ENCODE measurements at regions not wholly inside any gene's neighbourhood (a gene's known extent, or its start where the extent isn't known, plus 50 kb on each side); places are given as distances from the start of the nearest gene placed in this dataset.
A peak's percentile ranks its signal among the peaks of the same experiment; 100 is the strongest.
"Not testable (repeated sequence)": the region's sequence is repeated elsewhere in the genome, so short reads cannot be mapped to it uniquely, and the experiment has no call there.

- Histone ChIP-seq H3K4me3 (ENCODE audit: low read length) (no peak overlapping the region), H3K27me3 (ENCODE audit: control insufficient read depth, insufficient read depth, low read length) (no peaks in the 10 kb centered on the region), H3K36me3 (ENCODE audit: control insufficient read depth, insufficient read depth, low read length) (no peaks in the 10 kb centered on the region), H3K27ac (ENCODE audit: low read length) (no peak overlapping the region), H3K9me3 (replicated peaks; ENCODE audit: control insufficient read depth, low read depth, low read length) (no peaks in the 10 kb centered on the region), H3K4me1 (ENCODE audit: control insufficient read depth, insufficient read depth, low read length) (no peaks in the 10 kb centered on the region)
- WGBS (ENCODE audit: insufficient coverage), result no CpG with 5 or more reads among the region's 3 CpGs
- DNase-seq, result no peak
Measured at GRCh38 chr12:65670775-65671174, 153.5 kb upstream of the HMGA2 start.

GRCh38 chr12:65672441-65672840 lies 151.8 kb upstream of the HMGA2 start:
- Histone ChIP-seq H3K27me3 (ENCODE audit: control insufficient read depth, insufficient read depth, low read length) (no peaks in the 10 kb centered on the region), H3K27ac (ENCODE audit: low read length) (no peak overlapping the region), H3K4me1 (ENCODE audit: control insufficient read depth, insufficient read depth, low read length) (peaks cover 4% of the 10 kb centered on the region), H3K36me3 (ENCODE audit: control insufficient read depth, insufficient read depth, low read length) (no peaks in the 10 kb centered on the region), H3K9me3 (replicated peaks; ENCODE audit: control insufficient read depth, low read depth, low read length) (no peaks in the 10 kb centered on the region), H3K4me3 (ENCODE audit: low read length) (no peak overlapping the region)
- DNase-seq, result no peak
- WGBS (ENCODE audit: insufficient coverage), result 91% methylated on average over 4 of the region's 4 CpGs

- Histone ChIP-seq H3K27me3 (ENCODE audit: control insufficient read depth, insufficient read depth, low read length) (no peaks in the 10 kb centered on the region), H3K36me3 (ENCODE audit: control insufficient read depth, insufficient read depth, low read length) (no peaks in the 10 kb centered on the region), H3K9me3 (replicated peaks; ENCODE audit: control insufficient read depth, low read depth, low read length) (no peaks in the 10 kb centered on the region), H3K27ac (ENCODE audit: low read length) (no peak overlapping the region), H3K4me1 (ENCODE audit: control insufficient read depth, insufficient read depth, low read length) (peaks cover 4% of the 10 kb centered on the region), H3K4me3 (ENCODE audit: low read length) (no peak overlapping the region)
- DNase-seq, result peak; percentile 74
Measured at GRCh38 chr12:65673156-65673690, 151.1 kb upstream of the HMGA2 start.

GRCh38 chr12:65673732-65674131 lies 150.6 kb upstream of the HMGA2 start:
- Histone ChIP-seq H3K27ac (ENCODE audit: low read length) (no peak overlapping the region), H3K27me3 (ENCODE audit: control insufficient read depth, insufficient read depth, low read length) (no peaks in the 10 kb centered on the region), H3K9me3 (replicated peaks; ENCODE audit: control insufficient read depth, low read depth, low read length) (no peaks in the 10 kb centered on the region), H3K4me3 (ENCODE audit: low read length) (no peak overlapping the region), H3K4me1 (ENCODE audit: control insufficient read depth, insufficient read depth, low read length) (peaks cover 4% of the 10 kb centered on the region), H3K36me3 (ENCODE audit: control insufficient read depth, insufficient read depth, low read length) (no peaks in the 10 kb centered on the region)
- peak; percentile 24 for DNase-seq

- H3K36me3 ChIP-seq (ENCODE audit: control insufficient read depth, insufficient read depth, low read length), result no peaks in the 10 kb centered on the region
- no CpG with 5 or more reads among the region's 1 CpG for WGBS (ENCODE audit: insufficient coverage)
- H3K4me3 ChIP-seq (ENCODE audit: low read length), result no peak overlapping the region
- DNase-seq, result peak; percentile 67
- H3K9me3 ChIP-seq (replicated peaks; ENCODE audit: control insufficient read depth, low read depth, low read length), result no peaks in the 10 kb centered on the region
- no peaks in the 10 kb centered on the region for H3K27me3 ChIP-seq (ENCODE audit: control insufficient read depth, insufficient read depth, low read length)
- peak overlapping the region; percentile 32 for H3K27ac ChIP-seq (ENCODE audit: low read length)
- H3K4me1 ChIP-seq (ENCODE audit: control insufficient read depth, insufficient read depth, low read length), result peaks cover 4% of the 10 kb centered on the region
Measured at GRCh38 chr12:65675141-65675621, 149.1 kb upstream of the HMGA2 start.

GRCh38 chr12:65678172-65678571 lies 146.1 kb upstream of the HMGA2 start:
- not testable (repeated sequence) for H3K9me3 ChIP-seq (replicated peaks; ENCODE audit: control insufficient read depth, low read depth, low read length); H3K27ac ChIP-seq (ENCODE audit: low read length); H3K27me3 ChIP-seq (ENCODE audit: control insufficient read depth, insufficient read depth, low read length); H3K4me1 ChIP-seq (ENCODE audit: control insufficient read depth, insufficient read depth, low read length); DNase-seq; H3K4me3 ChIP-seq (ENCODE audit: low read length); H3K36me3 ChIP-seq (ENCODE audit: control insufficient read depth, insufficient read depth, low read length)
- WGBS (ENCODE audit: insufficient coverage), result 40% methylated on average over 1 of the region's 4 CpGs

GRCh38 chr12:65681226-65681625 lies 143.1 kb upstream of the HMGA2 start:
- Histone ChIP-seq H3K27ac (ENCODE audit: low read length) (no peak overlapping the region), H3K4me3 (ENCODE audit: low read length) (no peak overlapping the region), H3K9me3 (replicated peaks; ENCODE audit: control insufficient read depth, low read depth, low read length) (no peaks in the 10 kb centered on the region), H3K36me3 (ENCODE audit: control insufficient read depth, insufficient read depth, low read length) (no peaks in the 10 kb centered on the region), H3K27me3 (ENCODE audit: control insufficient read depth, insufficient read depth, low read length) (no peaks in the 10 kb centered on the region), H3K4me1 (ENCODE audit: control insufficient read depth, insufficient read depth, low read length) (peaks cover under 1% of the 10 kb centered on the region)
- no CpG with 5 or more reads among the region's 1 CpG for WGBS (ENCODE audit: insufficient coverage)
- no peak for DNase-seq

GRCh38 chr12:65682112-65682511 lies 142.2 kb upstream of the HMGA2 start:
- no peak overlapping the region for H3K4me3 ChIP-seq (ENCODE audit: low read length)
- H3K27ac ChIP-seq (ENCODE audit: low read length), result no peak overlapping the region
- H3K27me3 ChIP-seq (ENCODE audit: control insufficient read depth, insufficient read depth, low read length), result no peaks in the 10 kb centered on the region
- no peak for DNase-seq
- no peaks in the 10 kb centered on the region for H3K4me1 ChIP-seq (ENCODE audit: control insufficient read depth, insufficient read depth, low read length)
- H3K9me3 ChIP-seq (replicated peaks; ENCODE audit: control insufficient read depth, low read depth, low read length), result no peaks in the 10 kb centered on the region
- H3K36me3 ChIP-seq (ENCODE audit: control insufficient read depth, insufficient read depth, low read length), result no peaks in the 10 kb centered on the region
- no CpG with 5 or more reads among the region's 3 CpGs for WGBS (ENCODE audit: insufficient coverage)

- DNase-seq, result no peak
- Histone ChIP-seq H3K4me1 (ENCODE audit: control insufficient read depth, insufficient read depth, low read length) (no peaks in the 10 kb centered on the region), H3K4me3 (ENCODE audit: low read length) (no peak overlapping the region), H3K27ac (ENCODE audit: low read length) (no peak overlapping the region), H3K9me3 (replicated peaks; ENCODE audit: control insufficient read depth, low read depth, low read length) (no peaks in the 10 kb centered on the region), H3K27me3 (ENCODE audit: control insufficient read depth, insufficient read depth, low read length) (no peaks in the 10 kb centered on the region), H3K36me3 (ENCODE audit: control insufficient read depth, insufficient read depth, low read length) (no peaks in the 10 kb centered on the region)
- no CpG with 5 or more reads among the region's 2 CpGs for WGBS (ENCODE audit: insufficient coverage)
Measured at GRCh38 chr12:65684906-65685305, 139.4 kb upstream of the HMGA2 start.

GRCh38 chr12:65685514-65685913 lies 138.8 kb upstream of the HMGA2 start:
- no CpG with 5 or more reads among the region's 4 CpGs for WGBS (ENCODE audit: insufficient coverage)
- peak; percentile 16 for DNase-seq

GRCh38 chr12:65689508-65689907 lies 134.8 kb upstream of the HMGA2 start:
- Histone ChIP-seq H3K36me3 (ENCODE audit: control insufficient read depth, insufficient read depth, low read length) (no peaks in the 10 kb centered on the region), H3K27ac (ENCODE audit: low read length) (no peak overlapping the region), H3K9me3 (replicated peaks; ENCODE audit: control insufficient read depth, low read depth, low read length) (no peaks in the 10 kb centered on the region), H3K27me3 (ENCODE audit: control insufficient read depth, insufficient read depth, low read length) (no peaks in the 10 kb centered on the region), H3K4me1 (ENCODE audit: control insufficient read depth, insufficient read depth, low read length) (no peaks in the 10 kb centered on the region), H3K4me3 (ENCODE audit: low read length) (no peak overlapping the region)
- no peak for DNase-seq
- no CpG with 5 or more reads among the region's 2 CpGs for WGBS (ENCODE audit: insufficient coverage)

More at GRCh38 chr12:65685514-65685913, 138.8 kb upstream of the HMGA2 start:
- H3K27me3 ChIP-seq (ENCODE audit: control insufficient read depth, insufficient read depth, low read length), result no peaks in the 10 kb centered on the region
- no peak overlapping the region for H3K4me3 ChIP-seq (ENCODE audit: low read length)
- H3K4me1 ChIP-seq (ENCODE audit: control insufficient read depth, insufficient read depth, low read length), result no peaks in the 10 kb centered on the region
- H3K36me3 ChIP-seq (ENCODE audit: control insufficient read depth, insufficient read depth, low read length), result no peaks in the 10 kb centered on the region
- no peak overlapping the region for H3K27ac ChIP-seq (ENCODE audit: low read length)
- H3K9me3 ChIP-seq (replicated peaks; ENCODE audit: control insufficient read depth, low read depth, low read length), result no peaks in the 10 kb centered on the region
